IgD-negative memory B cell (primary cell): ENCODE measurements at regions not wholly inside any gene's neighbourhood (a gene's known extent, or its start where the extent isn't known, plus 50 kb on each side); places are given as distances from the start of the nearest gene placed in this dataset.
"Not testable (repeated sequence)": the region's sequence is repeated elsewhere in the genome, so short reads cannot be mapped to it uniquely, and the experiment has no call there.

Experiments
- H3K27ac Mint-ChIP-seq, 3 donors: one replicate each; pipeline ENCODE4 v1.8.0; 2020 to 2022; ENCODE audit warnings: mild to moderate bottlenecking in 3 of 3, mixed read lengths in 3 of 3, moderate library complexity in 1 of 3
- H3K27me3 Mint-ChIP-seq: one replicate; pipeline ENCODE4 v1.8.0; 2021; ENCODE audit warnings: mixed read lengths
- H3K36me3 Mint-ChIP-seq: one replicate; pipeline ENCODE4 v1.8.0; 2020; ENCODE audit warnings: mild to moderate bottlenecking, mixed read lengths
- H3K4me1 Mint-ChIP-seq, 3 donors: one replicate each; pipeline ENCODE4 v1.8.0; 2020 to 2022; ENCODE audit warnings: mixed read lengths in 3 of 3, mild to moderate bottlenecking in 1 of 3
- H3K4me3 Mint-ChIP-seq, 4 donors: one replicate each; pipeline ENCODE4 v1.8.0; 2020 to 2022; ENCODE audit warnings: mild to moderate bottlenecking in 4 of 4, mixed read lengths in 4 of 4, moderate library complexity in 3 of 4
- H3K9me3 Mint-ChIP-seq, 3 donors: one replicate each; pipeline ENCODE4 v1.8.0; 2020 to 2021; ENCODE audit warnings: mixed read lengths in 3 of 3, mild to moderate bottlenecking in 1 of 3

- Mint-ChIP-seq H3K4me3 (no peak overlapping the region), H3K4me1 (no peaks in the 10 kb centered on the region), H3K9me3 (peaks cover 0 to 8% (median 6%) of the 10 kb centered on the region in 3 donors), H3K27ac (no peak overlapping the region), H3K36me3 (no peaks in the 10 kb centered on the region), H3K27me3 (no peaks in the 10 kb centered on the region)
Measured at GRCh38 chr10:53233749-53234148, 461.2 kb upstream of the MBL2 start.

- no peak overlapping the region for H3K4me3 Mint-ChIP-seq
- no peaks in the 10 kb centered on the region for H3K4me1 Mint-ChIP-seq
- H3K36me3 Mint-ChIP-seq = no peaks in the 10 kb centered on the region
- H3K9me3 Mint-ChIP-seq = peaks cover 5 to 6% (median 5%) of the 10 kb centered on the region in 3 donors
- no peaks in the 10 kb centered on the region for H3K27me3 Mint-ChIP-seq
- H3K27ac Mint-ChIP-seq = no peak overlapping the region
Measured at GRCh38 chr10:53230651-53231050, 458.1 kb upstream of the MBL2 start.

- no peaks in the 10 kb centered on the region for H3K27me3 Mint-ChIP-seq
- H3K9me3 Mint-ChIP-seq = peaks cover 0 to 10% (median 2%) of the 10 kb centered on the region in 3 donors
- H3K4me3 Mint-ChIP-seq = no peak overlapping the region
- H3K36me3 Mint-ChIP-seq = peaks cover 2% of the 10 kb centered on the region
- no peaks in the 10 kb centered on the region for H3K4me1 Mint-ChIP-seq
- H3K27ac Mint-ChIP-seq = no peak overlapping the region
Measured at GRCh38 chr10:53223851-53224250, 451.3 kb upstream of the MBL2 start.

- Mint-ChIP-seq H3K4me1 (no peaks in the 10 kb centered on the region), H3K27me3 (peaks cover 1% of the 10 kb centered on the region), H3K36me3 (peaks cover 2% of the 10 kb centered on the region), H3K27ac (no peak overlapping the region), H3K4me3 (no peak overlapping the region), H3K9me3 (peaks cover 0 to 10% (median 2%) of the 10 kb centered on the region in 3 donors)
Measured at GRCh38 chr10:53222806-53223205, 450.2 kb upstream of the MBL2 start.

- Mint-ChIP-seq H3K4me1 (no peaks in the 10 kb centered on the region), H3K9me3 (peaks cover 1 to 6% (median 4%) of the 10 kb centered on the region in 3 donors), H3K27me3 (no peaks in the 10 kb centered on the region)
Measured at GRCh38 chr10:53209944-53210611, 437.5 kb upstream of the MBL2 start.

GRCh38 chr10:53183733-53184132 lies 411.1 kb upstream of the MBL2 start:
- Mint-ChIP-seq H3K27me3 (no peaks in the 10 kb centered on the region), H3K4me3 (no peak overlapping the region), H3K4me1 (peaks cover 0 to 1% (median 0%) of the 10 kb centered on the region in 3 donors), H3K27ac (no peak overlapping the region), H3K36me3 (peaks cover 2% of the 10 kb centered on the region), H3K9me3 (peaks cover 1 to 27% (median 9%) of the 10 kb centered on the region in 3 donors)

More at GRCh38 chr10:53209944-53210611, 437.5 kb upstream of the MBL2 start:
- Mint-ChIP-seq H3K4me3 (no peak overlapping the region), H3K27ac (no peak overlapping the region), H3K36me3 (no peaks in the 10 kb centered on the region)

GRCh38 chr10:53177468-53177867 lies 404.9 kb upstream of the MBL2 start:
- no peaks in the 10 kb centered on the region for H3K4me1 Mint-ChIP-seq
- H3K27me3 Mint-ChIP-seq = no peaks in the 10 kb centered on the region
- H3K4me3 Mint-ChIP-seq = no peak overlapping the region
- no peak overlapping the region for H3K27ac Mint-ChIP-seq
- H3K36me3 Mint-ChIP-seq = no peaks in the 10 kb centered on the region
- H3K9me3 Mint-ChIP-seq = peaks cover 1 to 7% (median 2%) of the 10 kb centered on the region in 3 donors

- H3K4me3 Mint-ChIP-seq = no peak overlapping the region
- H3K9me3 Mint-ChIP-seq = peaks cover 0 to 6% (median 2%) of the 10 kb centered on the region in 3 donors
- no peak overlapping the region for H3K27ac Mint-ChIP-seq
Measured at GRCh38 chr10:53166325-53166724, 393.7 kb upstream of the MBL2 start.

GRCh38 chr10:53162856-53163255 lies 390.3 kb upstream of the MBL2 start:
- H3K36me3 Mint-ChIP-seq = no peaks in the 10 kb centered on the region
- no peaks in the 10 kb centered on the region for H3K4me1 Mint-ChIP-seq
- no peaks in the 10 kb centered on the region for H3K27me3 Mint-ChIP-seq
- H3K27ac Mint-ChIP-seq = no peak overlapping the region
- peaks cover 0 to 6% (median 4%) of the 10 kb centered on the region in 3 donors for H3K9me3 Mint-ChIP-seq
- H3K4me3 Mint-ChIP-seq = no peak overlapping the region

More at GRCh38 chr10:53166325-53166724, 393.7 kb upstream of the MBL2 start:
- Mint-ChIP-seq H3K4me1 (peaks cover 0 to 2% (median 0%) of the 10 kb centered on the region in 3 donors), H3K27me3 (no peaks in the 10 kb centered on the region), H3K36me3 (no peaks in the 10 kb centered on the region)

- Mint-ChIP-seq H3K4me1 (no peaks in the 10 kb centered on the region), H3K36me3 (no peaks in the 10 kb centered on the region), H3K27ac (no peak overlapping the region), H3K4me3 (no peak overlapping the region), H3K27me3 (no peaks in the 10 kb centered on the region), H3K9me3 (peaks cover 0 to 10% (median 4%) of the 10 kb centered on the region in 3 donors)
Measured at GRCh38 chr10:53161231-53161630, 388.6 kb upstream of the MBL2 start.

- not testable (repeated sequence) for H3K27ac Mint-ChIP-seq, H3K27me3 Mint-ChIP-seq, H3K36me3 Mint-ChIP-seq, H3K4me1 Mint-ChIP-seq, H3K4me3 Mint-ChIP-seq
- peaks cover 4 to 15% (median 7%) of the 10 kb centered on the region in 3 donors for H3K9me3 Mint-ChIP-seq
Measured at GRCh38 chr10:53155674-53156073, 383.1 kb upstream of the MBL2 start.

GRCh38 chr10:53153831-53154230 lies 381.2 kb upstream of the MBL2 start:
- Mint-ChIP-seq H3K9me3 (peaks cover 4 to 15% (median 4%) of the 10 kb centered on the region in 3 donors), H3K27me3 (no peaks in the 10 kb centered on the region), H3K4me1 (no peaks in the 10 kb centered on the region), H3K4me3 (no peak overlapping the region), H3K36me3 (no peaks in the 10 kb centered on the region), H3K27ac (no peak overlapping the region)

GRCh38 chr10:53140506-53140905 lies 367.9 kb upstream of the MBL2 start:
- Mint-ChIP-seq H3K4me3 (no peak overlapping the region), H3K4me1 (no peaks in the 10 kb centered on the region), H3K36me3 (no peaks in the 10 kb centered on the region), H3K9me3 (peaks cover 4 to 8% (median 5%) of the 10 kb centered on the region in 3 donors), H3K27me3 (no peaks in the 10 kb centered on the region), H3K27ac (no peak overlapping the region)

- no peaks in the 10 kb centered on the region for H3K4me1 Mint-ChIP-seq
- peaks cover 2 to 8% (median 5%) of the 10 kb centered on the region in 3 donors for H3K9me3 Mint-ChIP-seq
- no peak overlapping the region for H3K4me3 Mint-ChIP-seq
- H3K36me3 Mint-ChIP-seq = no peaks in the 10 kb centered on the region
- no peak overlapping the region for H3K27ac Mint-ChIP-seq
- no peaks in the 10 kb centered on the region for H3K27me3 Mint-ChIP-seq
Measured at GRCh38 chr10:53135897-53136253, 363.3 kb upstream of the MBL2 start.

- H3K27me3 Mint-ChIP-seq = no peaks in the 10 kb centered on the region
Measured at GRCh38 chr10:53135213-53135896, 362.8 kb upstream of the MBL2 start.

GRCh38 chr10:53134050-53134449 lies 361.5 kb upstream of the MBL2 start:
- no peak overlapping the region for H3K4me3 Mint-ChIP-seq
- no peak overlapping the region for H3K27ac Mint-ChIP-seq
- H3K27me3 Mint-ChIP-seq = no peaks in the 10 kb centered on the region
- H3K4me1 Mint-ChIP-seq = no peaks in the 10 kb centered on the region
- H3K9me3 Mint-ChIP-seq = peaks cover 0 to 3% (median 3%) of the 10 kb centered on the region in 3 donors
- H3K36me3 Mint-ChIP-seq = no peaks in the 10 kb centered on the region

More at GRCh38 chr10:53135213-53135896, 362.8 kb upstream of the MBL2 start:
- H3K9me3 Mint-ChIP-seq = peaks cover 2 to 6% (median 3%) of the 10 kb centered on the region in 3 donors
- H3K4me3 Mint-ChIP-seq = no peak overlapping the region
- H3K4me1 Mint-ChIP-seq = no peaks in the 10 kb centered on the region
- no peaks in the 10 kb centered on the region for H3K36me3 Mint-ChIP-seq
- no peak overlapping the region for H3K27ac Mint-ChIP-seq
